H9 (cell line): ENCODE measurements at regions not wholly inside any gene's neighbourhood (a gene's known extent, or its start where the extent isn't known, plus 50 kb on each side); places are given as distances from the start of the nearest gene placed in this dataset.

ENCODE experiments used
- DNase-seq: peaks from one replicate; pipeline ENCODE4 v3.0.0-alpha.2; 2017
- H2AFZ ChIP-seq: one replicate; pipeline ENCODE4 v1.6.1; 2013; ENCODE audit warnings: mild to moderate bottlenecking, low read length, control low read depth, moderate library complexity
- H2AK5ac ChIP-seq: 2 replicates; pipeline ENCODE4 v1.6.1; 2013; ENCODE audit warnings: low read length, control low read depth, mixed read lengths; ENCODE audit not compliant: insufficient read length
- H2BK120ac ChIP-seq: one replicate; pipeline ENCODE4 v1.6.1; 2013; ENCODE audit warnings: low read depth, mild to moderate bottlenecking, low read length, control low read depth, inconsistent platforms; ENCODE audit not compliant: poor library complexity, severe bottlenecking
- H2BK12ac ChIP-seq: 2 replicates; pipeline ENCODE4 v1.6.1; 2013; ENCODE audit warnings: low read length, control low read depth, mixed read lengths, low read depth; ENCODE audit not compliant: insufficient read length
- H2BK15ac ChIP-seq: 2 replicates; pipeline ENCODE4 v1.6.1; 2013; ENCODE audit warnings: low read depth, low read length, control low read depth
- H2BK20ac ChIP-seq: one replicate; pipeline ENCODE4 v1.6.1; 2013; ENCODE audit warnings: low read depth, mild to moderate bottlenecking, low read length, control low read depth, inconsistent platforms; ENCODE audit not compliant: poor library complexity, severe bottlenecking
- H2BK5ac ChIP-seq: 2 replicates; pipeline ENCODE4 v1.6.1; 2013; ENCODE audit warnings: low read length, control low read depth, mixed read lengths; ENCODE audit not compliant: insufficient read length
- H3K14ac ChIP-seq: 2 replicates; pipeline ENCODE4 v1.6.1; 2013; ENCODE audit warnings: low read length, control low read depth; ENCODE audit not compliant: insufficient read depth
- H3K18ac ChIP-seq: 2 replicates; pipeline ENCODE4 v1.6.1; 2013; ENCODE audit warnings: low read depth, mild to moderate bottlenecking, mixed read lengths, low read length, control low read depth; ENCODE audit not compliant: insufficient read length
- H3K23ac ChIP-seq: 2 replicates; pipeline ENCODE4 v1.6.1; 2013; ENCODE audit warnings: low read length, control low read depth, mixed read lengths, low read depth; ENCODE audit not compliant: insufficient read length
- H3K23me2 ChIP-seq: 2 replicates; pipeline ENCODE4 v1.6.1; 2013; ENCODE audit warnings: low read depth, mild to moderate bottlenecking, mixed read lengths, low read length, control low read depth; ENCODE audit not compliant: insufficient read length, poor library complexity, severe bottlenecking
- H3K27ac ChIP-seq: 2 replicates; pipeline ENCODE4 v1.5.1; 2013; ENCODE audit warnings: low read length, control low read depth, mixed read lengths, low read depth; ENCODE audit not compliant: insufficient read length
- H3K27me3 ChIP-seq: 2 replicates; pipeline ENCODE4 v1.6.1; 2013; ENCODE audit warnings: low read length, control low read depth, inconsistent platforms; ENCODE audit not compliant: insufficient read depth
- H3K4ac ChIP-seq: 2 replicates; pipeline ENCODE4 v1.6.1; 2013; ENCODE audit warnings: low read depth, mild to moderate bottlenecking, control low read depth, inconsistent platforms, low read length, moderate library complexity
- H3K4me1 ChIP-seq: 2 replicates; pipeline ENCODE4 v1.6.1; 2013; ENCODE audit warnings: low read length, control low read depth, inconsistent platforms; ENCODE audit not compliant: insufficient read depth
- H3K4me2 ChIP-seq: 2 replicates; pipeline ENCODE4 v1.6.1; 2013; ENCODE audit warnings: low read length, control low read depth, mixed read lengths; ENCODE audit not compliant: insufficient read length, insufficient read depth
- H3K56ac ChIP-seq: 2 replicates; pipeline ENCODE4 v1.6.1; 2013; ENCODE audit warnings: low read depth, mild to moderate bottlenecking, mixed read lengths, low read length, control low read depth; ENCODE audit not compliant: insufficient read length
- H3K79me1 ChIP-seq: 2 replicates; pipeline ENCODE4 v1.6.1; 2013; ENCODE audit warnings: low read depth, mild to moderate bottlenecking, moderate library complexity, low read length, control low read depth, inconsistent platforms; ENCODE audit not compliant: insufficient read depth, poor library complexity, severe bottlenecking
- H3K79me2 ChIP-seq: 2 replicates; pipeline ENCODE4 v1.6.1; 2013; ENCODE audit warnings: low read length, control low read depth, inconsistent platforms; ENCODE audit not compliant: insufficient read depth
- H3K9ac ChIP-seq: 2 replicates; pipeline ENCODE4 v1.6.1; 2013; ENCODE audit warnings: low read length, control low read depth, mixed read lengths; ENCODE audit not compliant: insufficient read length; ENCODE audit errors: extremely low read depth
- H3K9me3 ChIP-seq: one replicate; pipeline ENCODE4 v1.6.1; 2013; ENCODE audit warnings: low read depth, low read length, inconsistent platforms; ENCODE audit not compliant: control insufficient read depth
- H3T11ph ChIP-seq: one replicate; pipeline ENCODE4 v1.6.1; 2013; ENCODE audit warnings: mild to moderate bottlenecking, low read length, control low read depth, inconsistent platforms
- H4K20me1 ChIP-seq: one replicate; pipeline ENCODE4 v1.6.1; 2013; ENCODE audit not compliant: control insufficient read depth, insufficient read length, insufficient read depth
- H4K5ac ChIP-seq: 2 replicates; pipeline ENCODE4 v1.6.1; 2013; ENCODE audit warnings: low read depth, mild to moderate bottlenecking, mixed read lengths, low read length, control low read depth; ENCODE audit not compliant: insufficient read length
- H4K8ac ChIP-seq: replicated peaks from 2 replicates; pipeline ENCODE4 v1.6.1; 2013; ENCODE audit warnings: low read length, control low read depth, mixed read lengths, low read depth; ENCODE audit not compliant: insufficient read length
- H4K91ac ChIP-seq: 2 replicates; pipeline ENCODE4 v1.6.1; 2013; ENCODE audit warnings: low read depth, mild to moderate bottlenecking, moderate library complexity, mixed read lengths, low read length, control low read depth; ENCODE audit not compliant: insufficient read length
- H3K27ac Mint-ChIP-seq, 3 experiments: 2 replicates in 2 of 3; 3 replicates in 1 of 3; pipeline ENCODE4 v1.8.0; 2020 to 2021; ENCODE audit warnings: mixed read lengths in 3 of 3, mild to moderate bottlenecking in 1 of 3, moderate library complexity in 1 of 3
- H3K27me3 Mint-ChIP-seq: 2 replicates; pipeline ENCODE4 v1.8.0; 2021; ENCODE audit warnings: low read depth, mild to moderate bottlenecking, moderate library complexity, mixed read lengths
- H3K36me3 Mint-ChIP-seq, 3 experiments: 2 replicates in 2 of 3; 3 replicates in 1 of 3; pipeline ENCODE4 v1.8.0; 2020 to 2021; ENCODE audit warnings: low read depth in 3 of 3, mixed read lengths in 3 of 3; ENCODE audit not compliant: insufficient read depth in 1 of 3
- H3K4me1 Mint-ChIP-seq, 2 experiments: 2 replicates each; pipeline ENCODE4 v1.8.0; 2020; ENCODE audit warnings: mixed read lengths in 2 of 2
- H3K4me3 Mint-ChIP-seq, 2 experiments: 2 replicates in 1 of 2; 3 replicates in 1 of 2; pipeline ENCODE4 v1.8.0; 2020 to 2021; ENCODE audit warnings: mild to moderate bottlenecking in 2 of 2, mixed read lengths in 2 of 2, moderate library complexity in 1 of 2
- H3K9me3 Mint-ChIP-seq, 2 experiments: 2 replicates in 1 of 2; 3 replicates in 1 of 2; pipeline ENCODE4 v1.8.0; 2020; ENCODE audit warnings: mild to moderate bottlenecking in 2 of 2, mixed read lengths in 2 of 2, moderate library complexity in 1 of 2
- CTCF ChIP-seq: fragments of 200-600 bp; sonication (generic); conservative IDR thresholded peaks from 3 replicates; pipeline ENCODE4 v1.8.0; 2021; ENCODE audit warnings: antibody characterized with exemption, mild to moderate bottlenecking
- WGBS: extraction: QIAGEN DNeasy Blood & Tissue Kit; methylation state at CpG from one replicate; pipeline ENCODE4 v1.1.7; 2013; ENCODE audit warnings: missing lambda C conversion rate, low lambda C conversion rate, mixed read lengths; ENCODE audit not compliant: insufficient read length; ENCODE audit errors: extremely low coverage; 5-methylcytosine and 5-hydroxymethylcytosine counted together

GRCh38 chr17:52389632-52390031 is 231.1 kb upstream of the CA10 start:
- H3K9me3 ChIP-seq = no peaks in the 10 kb centered on the region
- H2BK12ac ChIP-seq = no peak overlapping the region
- H4K20me1 ChIP-seq = no peaks in the 10 kb centered on the region
- no peak overlapping the region for H2AK5ac ChIP-seq
- H3K4me2 ChIP-seq = no peak overlapping the region
- no peak overlapping the region for H3K18ac ChIP-seq
- H3K14ac ChIP-seq = no peak overlapping the region
- H3K23me2 ChIP-seq = no peaks in the 10 kb centered on the region
- no peak overlapping the region for H3K9ac ChIP-seq
- no peak overlapping the region for H2BK5ac ChIP-seq
- no peak overlapping the region for H4K91ac ChIP-seq
- no peaks in the 10 kb centered on the region for H3K27me3 ChIP-seq
- no peak for TF ChIP-seq CTCF
- H3K4me1 Mint-ChIP-seq = 0 out of 4 replicates have a peak, but pooled peaks cover 0 to 3% of the 10 kb centered on the region in 2 experiments
- H3K4ac ChIP-seq = no peak overlapping the region
- no peak overlapping the region for H3K56ac ChIP-seq
- no peak overlapping the region for H3K27ac ChIP-seq
- H3K27me3 Mint-ChIP-seq = no peaks in the 10 kb centered on the region
- WGBS = no CpG with 5 or more reads among the region's 4 CpGs
- H2BK120ac ChIP-seq = no peak overlapping the region
- H3K4me3 Mint-ChIP-seq = no peak overlapping the region
- H3K27ac Mint-ChIP-seq = no peak overlapping the region
- no peak overlapping the region for H3K23ac ChIP-seq
- DNase-seq = no peak
- no peaks in the 10 kb centered on the region for H3K9me3 Mint-ChIP-seq
- H3K36me3 Mint-ChIP-seq = no peaks in the 10 kb centered on the region
- H2BK20ac ChIP-seq = no peak overlapping the region
- H3T11ph ChIP-seq = no peak overlapping the region
- no peak overlapping the region for H4K5ac ChIP-seq
- no peaks in the 10 kb centered on the region; the same call in 1 of the 2 replicates for H3K4me1 ChIP-seq
- no peak overlapping the region for H2AFZ ChIP-seq
- no peaks in the 10 kb centered on the region for H3K79me1 ChIP-seq
- no peak overlapping the region for H4K8ac ChIP-seq
- H3K79me2 ChIP-seq = no peaks in the 10 kb centered on the region
- no peak overlapping the region for H2BK15ac ChIP-seq
